ENCODE measurements at regions not wholly inside any gene's neighbourhood (a gene's known extent, or its start where the extent isn't known, plus 50 kb on each side); places are given as distances from the start of the nearest gene placed in this dataset.

DNA sequence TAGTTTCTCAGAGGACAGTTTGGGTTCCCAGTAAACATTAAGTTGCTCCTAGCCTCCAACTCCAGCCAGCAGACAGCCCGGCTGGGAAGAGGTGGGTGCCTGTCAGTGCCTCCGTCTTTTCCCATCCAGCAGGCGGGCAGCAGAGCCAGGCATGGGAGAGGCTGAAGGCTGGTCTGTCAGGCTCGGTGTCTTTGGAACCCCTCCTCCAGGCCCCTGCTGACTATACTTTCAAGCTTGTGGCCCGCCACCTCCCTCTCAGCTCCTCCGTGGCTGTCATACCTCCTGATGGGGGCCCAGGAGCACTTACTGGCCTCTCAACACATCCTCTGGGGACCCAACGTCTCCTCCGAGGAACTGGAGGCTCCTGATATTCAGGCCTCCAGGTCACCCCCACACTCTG lies 140.9 kb downstream of the ACTL8 start:
- ATAC-seq (no peak), DNase-seq (no peak)
- intact Hi-C loops (cut with DNase I): no loop called here

DNA sequence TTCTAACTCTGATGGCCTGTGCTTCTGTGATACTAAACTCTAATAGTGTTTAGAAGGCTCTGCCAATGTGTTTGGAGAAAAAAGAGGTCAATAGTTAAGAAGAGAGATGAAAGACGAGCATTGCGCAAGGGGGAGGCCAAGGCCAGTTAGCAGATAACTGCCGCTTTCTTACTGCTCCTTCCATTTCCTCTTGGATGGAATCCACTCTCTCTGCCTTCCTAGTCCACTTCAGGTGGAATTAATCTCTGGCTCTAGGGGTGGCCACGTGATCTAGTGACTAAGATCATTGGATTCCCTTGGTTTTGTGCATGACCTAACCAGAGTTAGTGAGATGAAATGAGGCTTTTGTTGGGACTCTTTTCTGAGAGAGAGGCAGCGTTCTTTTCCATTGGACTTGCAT lies 148.3 kb downstream of the ACTL8 start:
- intact Hi-C loops (cut with DNase I): loop anchor here in 1 of 2 donors (10.0 kb wide), 1 partner anchor 239 kb away; no protein-coding TSS in a partner anchor
- no peak for DNase-seq
- no peak for ATAC-seq

DNA sequence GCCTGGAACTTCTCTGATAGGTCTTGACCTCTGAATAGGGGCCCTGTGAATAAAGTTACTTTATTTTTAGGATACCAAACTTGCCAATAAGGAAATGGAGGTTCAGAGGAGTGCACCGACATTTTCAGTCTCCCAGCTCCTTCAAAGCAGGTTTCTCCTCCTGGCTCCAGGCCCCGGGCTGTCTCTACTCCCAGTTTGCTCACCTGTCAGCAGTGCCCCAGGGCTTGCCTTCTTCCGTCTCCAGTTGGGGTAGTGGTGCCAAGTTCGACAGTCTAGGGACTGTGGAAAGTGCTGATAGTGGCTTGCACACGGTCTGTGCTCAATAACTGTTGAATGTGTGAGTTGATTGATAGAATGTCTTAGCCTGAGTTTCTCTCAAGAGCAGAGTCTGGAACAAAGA lies 149.2 kb downstream of the ACTL8 start:
- DNase-seq: no peak
- no peak for ATAC-seq
- intact Hi-C loops (cut with DNase I): loop anchor here in 1 of 2 donors (10.0 kb wide), 1 partner anchor 239 kb away; no protein-coding TSS in a partner anchor

DNA sequence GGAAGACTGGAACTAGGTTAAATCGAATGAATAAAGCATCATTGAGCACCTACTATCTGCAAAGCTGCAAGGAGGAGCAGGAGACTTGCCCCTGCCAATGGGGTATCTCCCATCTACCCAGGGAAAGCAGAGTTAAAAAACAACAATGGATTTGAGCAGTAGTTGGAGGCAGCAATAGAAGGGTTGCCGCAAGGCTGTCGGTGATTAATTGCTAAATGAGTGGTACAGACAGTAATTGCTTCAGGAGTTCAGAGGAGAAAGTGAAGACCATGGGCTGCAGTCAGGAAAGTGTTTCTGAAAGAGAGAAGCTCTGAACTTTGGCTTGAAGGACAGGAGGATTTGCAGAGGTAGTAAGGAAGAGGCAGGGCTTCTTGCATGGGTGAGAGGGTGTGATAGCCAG lies 152.9 kb downstream of the ACTL8 start:
- intact Hi-C loops (cut with DNase I): loop anchor here in 1 of 2 donors (10.0 kb wide), 1 partner anchor 243 kb away; no protein-coding TSS in a partner anchor
- ATAC-seq (no peak), DNase-seq (no peak)

DNA sequence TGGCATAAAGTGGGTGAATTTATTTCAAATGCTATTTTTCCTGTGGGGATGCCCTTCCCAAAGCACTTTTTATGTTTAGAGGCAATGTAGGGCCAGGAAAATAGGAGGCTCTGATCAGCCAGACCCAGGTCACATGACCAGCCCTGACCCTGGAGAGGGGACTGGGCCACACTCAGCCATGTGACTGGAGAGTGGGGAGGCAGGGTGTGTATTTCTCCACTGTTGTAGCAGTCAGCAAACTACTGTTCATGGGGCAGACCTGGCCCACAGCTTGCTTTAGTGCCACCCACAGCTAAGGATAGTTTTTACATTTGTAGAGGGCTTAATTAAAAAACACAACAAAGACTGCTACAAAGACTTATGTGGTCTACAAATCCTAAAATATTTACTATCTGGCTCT lies 153.8 kb downstream of the ACTL8 start:
- no peak for DNase-seq
- peak; percentile 38 to 54 for ATAC-seq
- intact Hi-C loops (cut with DNase I): loop anchor here in 1 of 2 donors (10.0 kb wide), 1 partner anchor 244 kb away; no protein-coding TSS in a partner anchor

DNA sequence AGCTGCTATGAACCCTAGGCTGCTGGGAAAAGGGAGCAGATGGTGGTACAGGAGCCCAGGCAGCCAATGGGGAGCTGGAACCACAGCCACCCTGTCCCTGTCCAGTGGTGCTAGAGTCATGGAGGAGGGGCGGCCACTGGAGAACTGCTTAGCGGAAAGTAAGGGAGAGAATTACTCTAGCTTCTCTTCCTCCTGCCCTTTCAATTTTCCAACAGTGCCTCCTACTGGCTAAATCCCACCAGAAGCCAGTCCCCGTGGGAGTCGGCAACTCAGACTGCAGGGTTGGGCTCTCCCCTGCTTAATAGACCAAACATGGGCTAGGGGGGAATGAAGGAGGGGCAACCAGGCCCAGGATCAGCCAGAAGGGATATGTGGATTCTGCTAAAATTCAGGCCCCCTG lies 154.5 kb downstream of the ACTL8 start:
- intact Hi-C loops (cut with DNase I): loop anchor here (10.0 kb wide), 1 partner anchor 245 kb away; no protein-coding TSS in a partner anchor
- no peak for DNase-seq
- ATAC-seq: peak; percentile 53 to 75

DNA sequence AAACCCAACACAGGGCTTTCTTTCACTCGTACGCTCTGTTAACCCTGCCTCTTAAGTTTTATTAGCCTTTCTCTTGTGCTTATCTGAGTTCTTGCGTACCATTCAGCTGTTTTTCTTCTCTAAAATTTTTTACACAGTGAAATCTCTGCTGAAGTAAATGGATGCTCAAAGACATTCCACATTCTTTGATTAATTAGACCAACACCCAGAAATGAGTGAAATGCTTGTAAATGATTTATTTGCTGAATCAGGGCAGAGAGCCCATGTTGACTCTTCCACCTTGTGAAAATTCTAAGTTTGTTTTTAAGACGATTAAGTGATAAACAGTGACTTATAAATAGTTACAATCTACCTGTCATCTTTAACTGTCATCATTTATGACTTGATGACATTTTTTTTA lies 156.7 kb downstream of the ACTL8 start:
- DNase-seq: no peak
- intact Hi-C loops (cut with DNase I): loop anchor here in 1 of 2 donors (10.0 kb wide), 1 partner anchor 247 kb away; no protein-coding TSS in a partner anchor
- no peak for ATAC-seq

DNA sequence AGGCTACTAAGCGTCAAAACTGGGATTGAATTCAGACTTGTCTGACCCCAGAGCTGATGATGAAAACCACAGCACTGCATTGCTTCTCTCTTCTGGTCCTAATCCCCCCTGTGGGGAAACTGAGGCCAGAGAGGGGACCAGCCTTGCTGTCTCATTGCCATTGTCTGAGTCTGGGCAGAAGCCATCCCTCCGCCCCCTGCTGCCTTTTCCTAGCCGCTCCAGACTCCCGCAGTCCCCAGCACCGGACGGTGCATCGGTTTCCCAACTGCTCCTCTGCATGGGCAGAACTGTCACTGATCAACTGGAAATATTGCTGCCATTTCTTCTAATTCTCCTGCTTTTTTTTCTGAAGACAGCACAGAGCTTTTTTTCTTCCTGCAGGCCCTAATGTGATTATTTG lies 157.4 kb downstream of the ACTL8 start:
- intact Hi-C loops (cut with DNase I): loop anchor here in 1 of 2 donors (10.0 kb wide), 1 partner anchor 248 kb away; no protein-coding TSS in a partner anchor
- ATAC-seq: no peak
- no peak for DNase-seq

DNA sequence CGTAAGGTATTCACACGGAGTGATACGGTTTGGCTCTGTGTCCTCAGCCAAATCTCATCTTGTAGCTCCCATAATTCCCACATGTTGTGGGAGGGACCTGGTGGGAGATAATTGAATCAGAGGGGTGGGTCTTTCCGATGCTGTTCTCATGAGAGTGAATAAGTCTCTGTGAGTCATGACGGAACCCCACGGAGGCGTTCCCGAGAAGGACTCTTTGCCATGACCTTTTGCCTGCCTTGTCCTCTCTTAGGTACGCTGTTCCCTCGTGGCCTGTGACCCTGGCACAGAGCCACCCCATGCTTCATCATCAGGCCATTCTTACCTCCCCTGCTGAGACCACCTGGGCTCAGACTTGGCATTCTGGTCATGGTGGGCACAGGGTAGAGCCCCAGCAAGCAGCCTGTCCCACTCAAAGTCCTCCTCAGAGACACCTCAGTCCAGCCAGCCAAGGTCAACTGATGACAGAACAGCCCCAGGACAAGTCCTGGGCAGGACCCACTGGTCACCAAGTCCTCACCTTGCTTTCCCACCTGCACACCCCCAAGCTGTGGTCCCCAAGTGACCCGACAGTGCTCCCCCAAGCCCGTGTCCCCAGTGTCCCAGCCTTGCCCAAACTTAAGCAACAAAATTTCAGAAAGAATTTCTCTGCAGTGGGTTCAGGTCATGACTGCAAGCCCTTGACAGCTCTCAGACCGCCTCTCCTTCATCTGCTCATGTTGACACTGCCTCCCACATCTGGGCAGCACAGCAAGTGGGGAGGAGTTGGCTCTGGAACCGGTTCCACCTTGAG lies 158.4 kb downstream of the ACTL8 start:
- no peak for ATAC-seq
- DNase-seq: no peak
- intact Hi-C loops (cut with DNase I): loop anchor here in 1 of 2 donors (10.0 kb wide), 1 partner anchor 249 kb away; no protein-coding TSS in a partner anchor

DNA sequence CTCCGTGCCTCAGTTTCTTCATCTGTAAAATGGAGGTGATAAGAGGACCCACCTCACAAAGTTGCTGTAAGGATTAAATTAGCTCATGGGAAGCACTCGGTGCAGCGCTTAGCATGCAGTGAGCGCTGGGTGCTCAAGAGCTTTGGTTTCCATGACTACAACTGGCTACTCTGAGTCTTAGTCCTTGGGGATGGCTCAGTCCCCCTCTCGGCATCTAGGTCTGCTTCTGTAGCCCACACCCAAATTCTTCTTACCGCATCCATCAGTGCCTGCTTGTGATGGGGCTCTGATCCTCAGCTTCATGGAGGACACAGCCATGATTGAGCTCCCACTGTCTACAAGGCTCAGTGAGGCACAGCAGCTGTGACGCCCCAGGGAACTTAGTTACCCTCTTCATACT lies 159.0 kb downstream of the ACTL8 start:
- intact Hi-C loops (cut with DNase I): loop anchor here in 1 of 2 donors (10.0 kb wide), 1 partner anchor 249 kb away; no protein-coding TSS in a partner anchor
- DNase-seq (no peak), ATAC-seq (no peak)

DNA sequence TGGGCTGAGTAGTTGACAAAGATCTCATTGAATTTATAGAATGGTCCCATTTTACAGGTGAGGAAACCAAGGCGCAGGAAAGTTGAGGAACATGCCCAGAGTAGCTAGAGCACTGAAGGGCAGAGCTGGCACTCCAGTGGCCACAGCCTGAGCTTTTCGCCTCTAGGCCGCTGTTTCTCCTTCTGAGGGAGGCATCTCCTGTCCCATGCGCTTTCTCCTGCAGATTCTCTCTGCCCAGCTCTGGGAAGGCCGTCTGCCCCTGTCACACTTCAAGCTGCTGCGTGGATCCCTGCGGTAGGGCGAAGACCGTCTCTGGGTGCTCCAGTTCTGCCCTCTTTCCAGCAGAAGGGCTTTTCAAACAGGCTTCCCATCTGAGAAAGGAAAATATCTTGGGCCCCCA lies 159.9 kb downstream of the ACTL8 start:
- intact Hi-C loops (cut with DNase I): loop anchor here in 1 of 2 donors (10.0 kb wide), 1 partner anchor 250 kb away; no protein-coding TSS in a partner anchor
- ATAC-seq: no peak
- no peak for DNase-seq

DNA sequence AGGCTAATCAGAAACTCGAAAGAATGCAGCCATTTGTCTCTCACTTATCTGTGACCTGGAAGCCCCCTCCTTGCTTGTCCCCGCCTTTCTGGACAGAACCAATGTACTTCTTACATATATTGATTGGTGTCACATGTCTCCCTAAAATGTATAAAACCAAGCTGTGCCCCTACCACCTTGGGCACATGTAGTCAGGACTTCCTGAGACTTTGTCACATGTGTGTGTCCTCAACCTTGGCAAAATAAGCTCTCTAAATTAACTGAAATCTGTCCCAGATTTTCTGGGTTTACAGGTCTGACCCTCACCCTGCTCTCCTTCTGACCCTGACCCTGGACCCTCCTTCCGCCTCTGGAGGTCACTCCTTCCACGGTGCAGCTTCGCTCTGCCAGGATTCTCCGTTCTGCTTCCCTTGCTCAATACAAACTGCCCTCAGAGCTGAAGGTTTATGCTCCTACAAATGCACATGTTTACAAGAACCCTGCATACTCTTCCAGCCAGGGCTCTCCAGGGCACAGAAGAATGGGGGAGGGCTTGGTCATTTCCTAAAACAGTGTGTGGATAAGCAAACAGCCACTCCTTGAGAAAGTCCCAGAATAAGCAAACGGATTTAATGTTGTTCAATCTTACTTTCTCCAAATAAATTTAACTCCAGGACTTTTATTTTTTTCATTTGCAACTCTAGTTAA lies 160.5 kb downstream of the ACTL8 start:
- DNase-seq (no peak), ATAC-seq (no peak)
- intact Hi-C loops (cut with DNase I): loop anchor here in 1 of 2 donors (10.0 kb wide), 1 partner anchor 251 kb away; no protein-coding TSS in a partner anchor

DNA sequence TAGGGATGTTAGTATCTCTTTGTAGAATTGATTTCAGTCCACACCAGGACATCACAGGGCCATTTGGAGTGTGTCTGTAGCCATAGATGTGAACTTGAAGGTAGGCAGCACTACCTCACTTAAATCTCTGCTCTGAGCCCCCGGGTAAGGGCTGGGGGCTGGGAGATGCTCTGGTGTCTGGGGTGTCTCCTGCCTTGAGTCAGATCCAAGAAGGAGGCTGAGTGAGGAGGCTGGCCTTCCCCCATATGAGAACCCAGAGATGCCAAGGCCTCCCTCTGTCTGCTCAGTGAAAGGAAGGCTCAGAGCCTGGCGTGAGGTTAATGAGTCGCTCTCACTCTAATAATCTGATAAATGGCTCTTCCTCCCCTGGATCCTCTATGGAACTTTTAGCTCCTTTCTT lies 161.6 kb downstream of the ACTL8 start:
- intact Hi-C loops (cut with DNase I): loop anchor here in 1 of 2 donors (10.0 kb wide), 1 partner anchor 252 kb away; no protein-coding TSS in a partner anchor
- ATAC-seq: no peak
- DNase-seq: no peak

DNA sequence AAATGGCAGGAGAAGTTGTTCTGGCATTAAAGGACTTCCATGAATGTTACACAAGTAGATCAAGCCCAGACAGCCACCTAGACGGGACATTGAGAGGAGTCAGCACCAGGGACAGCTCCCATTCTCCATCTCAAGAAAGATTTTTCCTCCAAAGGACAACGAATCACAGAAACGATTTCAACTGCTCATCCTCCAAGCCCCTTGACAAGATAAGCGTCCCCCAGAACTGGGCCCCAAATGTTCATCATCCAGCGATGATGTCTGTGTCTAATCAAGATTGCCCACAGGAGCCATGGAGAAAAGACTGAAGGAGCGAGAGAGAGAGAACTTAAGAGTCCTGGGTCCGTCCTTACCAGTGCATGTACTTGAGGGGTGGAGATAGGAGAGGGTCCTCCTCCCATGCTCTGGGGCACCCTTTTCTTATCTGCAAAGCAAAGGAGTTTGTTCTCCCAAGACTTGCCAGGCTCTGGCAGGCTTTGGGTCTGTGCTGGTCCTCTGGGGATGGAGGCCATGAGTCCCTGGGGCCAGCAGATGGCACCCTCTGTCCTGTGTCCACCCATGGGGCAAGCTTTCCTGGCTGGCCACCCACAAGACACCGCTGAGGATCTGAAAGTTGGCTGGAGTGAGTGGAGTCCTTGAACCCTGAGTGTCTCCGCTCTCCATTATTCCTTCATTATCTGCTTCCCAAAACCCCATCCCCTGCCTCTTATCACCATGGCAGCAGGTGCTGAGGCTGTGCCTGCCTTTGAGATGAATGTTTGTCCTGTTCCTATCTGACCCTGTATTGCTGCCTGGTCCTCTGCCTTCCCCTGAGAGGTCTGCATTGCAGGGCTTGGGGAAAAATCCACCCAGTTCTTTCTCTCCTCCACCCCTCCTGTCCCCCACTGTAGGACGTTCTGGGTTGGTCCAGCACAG lies 164.6 kb downstream of the ACTL8 start:
- intact Hi-C loops (cut with DNase I): loop anchor here (10.0 kb wide), 4 partner anchors 65 to 655 kb away; partner anchors contain the start of gene IGSF21 (in 1 of the 2)
- peak; percentile 31 for DNase-seq
- no peak for ATAC-seq

DNA sequence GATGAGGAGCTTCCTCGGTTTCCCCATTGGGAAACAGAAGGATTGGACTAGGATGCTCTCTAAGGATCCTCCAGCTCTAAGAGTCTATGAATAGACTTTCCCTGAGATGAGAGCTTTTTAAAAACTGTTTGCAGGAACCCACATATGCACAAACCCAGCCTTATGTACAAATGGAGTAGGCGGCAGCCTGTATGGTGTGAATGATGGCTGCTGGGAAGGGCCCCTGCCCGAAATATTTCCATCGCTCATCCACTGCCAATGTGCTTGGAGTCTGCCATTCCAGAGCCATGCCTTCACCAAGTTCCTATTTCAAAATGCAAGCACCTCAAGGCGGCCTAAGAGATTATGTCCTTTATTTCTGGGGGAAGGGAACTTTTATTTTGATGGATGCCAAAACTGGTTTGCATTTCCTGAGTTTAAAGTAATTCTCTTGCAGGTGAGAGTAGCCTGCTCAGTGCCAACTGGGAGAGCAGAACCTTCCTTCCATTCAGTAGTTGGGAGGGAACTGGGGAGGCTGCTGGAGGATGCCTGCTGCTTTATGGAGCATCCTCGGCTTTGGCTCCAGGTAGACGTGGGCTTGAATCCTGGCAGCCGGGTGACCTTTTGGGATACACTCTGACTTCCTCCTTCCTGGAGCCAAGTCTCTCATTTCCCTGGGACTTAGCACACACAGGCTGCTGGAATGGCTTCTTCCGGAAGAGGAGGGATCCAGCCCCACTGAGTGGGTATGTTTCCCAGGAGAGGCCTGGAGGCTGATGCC lies 165.9 kb downstream of the ACTL8 start:
- DNase-seq: no peak
- intact Hi-C loops (cut with DNase I): loop anchor here (10.0 kb wide), 3 partner anchors 64 to 654 kb away; partner anchors contain the start of gene IGSF21 (in 1 of the 2)
- ATAC-seq: no peak

DNA sequence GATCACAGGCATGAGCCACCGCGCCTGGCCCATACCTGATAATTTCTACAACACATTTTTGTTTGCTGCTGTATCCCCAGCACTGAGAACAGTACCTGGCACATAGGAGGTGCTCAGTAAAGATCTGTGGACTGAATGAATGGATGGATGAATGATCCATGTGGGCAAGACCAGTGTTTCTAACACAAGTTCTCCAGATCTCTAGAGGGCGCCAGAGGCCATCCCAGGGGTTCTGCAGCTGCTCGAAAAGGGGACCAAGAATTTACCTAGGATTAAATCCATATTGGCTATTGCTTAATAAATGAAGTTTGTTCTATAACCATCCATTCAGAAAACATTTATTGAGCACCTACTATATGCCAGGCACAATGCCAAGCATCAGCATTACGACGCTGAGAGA lies 167.7 kb downstream of the ACTL8 start:
- intact Hi-C loops (cut with DNase I): loop anchor here (10.0 kb wide), 3 partner anchors 62 to 652 kb away; partner anchors contain the start of gene IGSF21 (in 1 of the 2)
- peak; percentile 40 for DNase-seq

DNA sequence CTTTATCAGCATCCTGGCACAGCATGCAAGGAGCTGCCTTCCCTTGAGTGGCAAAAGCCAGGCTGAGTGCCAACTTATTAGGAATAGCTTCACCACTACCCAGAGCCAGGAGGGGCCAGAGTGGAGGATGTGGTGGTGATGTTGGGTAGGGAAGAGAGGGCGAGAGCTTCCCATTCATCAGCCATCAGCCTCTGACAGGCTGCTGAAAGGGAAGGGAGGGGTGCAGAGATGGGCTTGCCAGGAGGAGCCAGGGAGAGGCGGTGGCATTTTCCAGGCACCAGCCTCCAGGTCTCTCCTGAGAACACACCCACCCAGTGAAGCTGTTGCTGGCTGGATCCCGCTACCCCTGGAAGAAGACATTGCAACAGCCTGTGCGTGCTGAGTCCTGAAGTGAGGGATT lies 168.5 kb downstream of the ACTL8 start:
- intact Hi-C loops (cut with DNase I): loop anchor here (10.0 kb wide), 3 partner anchors 61 to 651 kb away; partner anchors contain the start of gene IGSF21 (in 1 of the 2)
- peak; percentile 76 to 94 for ATAC-seq
- DNase-seq: peak; percentile 42

More for the DNA sequence above, 167.7 kb downstream of the ACTL8 start:
- no peak for ATAC-seq

DNA sequence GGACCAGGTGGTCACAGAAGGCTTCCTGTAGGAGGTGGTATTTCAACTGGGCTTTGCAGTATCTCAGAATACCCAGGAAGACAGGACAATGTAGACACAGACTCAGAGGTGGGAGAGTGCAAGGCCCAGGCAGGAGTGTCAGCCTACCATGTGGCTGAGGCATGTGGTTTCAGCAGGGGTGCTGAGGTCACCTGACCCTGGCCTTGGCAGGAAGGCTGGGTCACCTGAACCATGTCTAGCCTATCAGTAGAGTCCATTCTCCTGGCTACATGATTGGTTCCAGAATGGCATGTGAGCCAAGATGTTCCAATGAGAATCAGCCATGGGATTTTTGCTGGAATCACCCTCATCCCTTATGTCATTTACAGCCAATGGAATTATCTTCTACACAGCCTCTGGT lies 169.4 kb downstream of the ACTL8 start:
- no peak for DNase-seq
- intact Hi-C loops (cut with DNase I): loop anchor here (10.0 kb wide), 3 partner anchors 60 to 650 kb away; partner anchors contain the start of gene IGSF21 (in 1 of the 2)
- no peak for ATAC-seq

All from left cardiac atrium (tissue), 4 donors.